ENCODE measurements at regions not wholly inside any gene's neighbourhood (a gene's known extent, or its start where the extent isn't known, plus 50 kb on each side); places are given as distances from the start of the nearest gene placed in this dataset.

DNA sequence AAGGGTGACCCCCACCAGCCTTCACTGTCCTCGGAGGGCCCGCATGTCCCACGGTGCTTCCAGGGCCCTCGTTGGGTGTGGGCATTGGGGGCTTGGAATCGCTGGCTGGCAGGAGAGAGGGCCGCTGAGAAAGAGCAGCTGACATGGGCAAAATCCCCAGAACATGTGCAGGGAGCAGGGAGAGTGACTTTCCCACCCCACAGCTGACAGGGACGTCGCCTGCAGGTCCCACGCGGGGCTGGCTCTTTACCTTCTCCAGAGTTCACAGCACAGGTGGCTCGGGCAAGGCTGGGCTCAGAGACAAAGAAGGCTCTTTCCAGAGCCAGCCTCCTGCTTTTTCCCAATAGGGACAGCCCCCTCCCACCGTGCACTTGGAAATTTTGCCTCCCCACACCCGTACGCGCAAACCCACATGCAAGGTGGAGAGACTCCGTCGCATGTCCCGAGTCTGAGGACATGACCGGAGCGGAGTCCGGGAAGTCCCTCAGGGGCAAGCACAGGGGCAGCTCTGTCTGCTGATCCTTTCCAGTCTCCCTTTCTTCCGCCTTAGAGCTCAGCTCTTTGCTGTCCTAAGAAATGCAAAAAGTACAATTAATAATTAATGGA lies 370.2 kb upstream of the MYT1L start:
- TF ChIP-seq, protein P1, sequence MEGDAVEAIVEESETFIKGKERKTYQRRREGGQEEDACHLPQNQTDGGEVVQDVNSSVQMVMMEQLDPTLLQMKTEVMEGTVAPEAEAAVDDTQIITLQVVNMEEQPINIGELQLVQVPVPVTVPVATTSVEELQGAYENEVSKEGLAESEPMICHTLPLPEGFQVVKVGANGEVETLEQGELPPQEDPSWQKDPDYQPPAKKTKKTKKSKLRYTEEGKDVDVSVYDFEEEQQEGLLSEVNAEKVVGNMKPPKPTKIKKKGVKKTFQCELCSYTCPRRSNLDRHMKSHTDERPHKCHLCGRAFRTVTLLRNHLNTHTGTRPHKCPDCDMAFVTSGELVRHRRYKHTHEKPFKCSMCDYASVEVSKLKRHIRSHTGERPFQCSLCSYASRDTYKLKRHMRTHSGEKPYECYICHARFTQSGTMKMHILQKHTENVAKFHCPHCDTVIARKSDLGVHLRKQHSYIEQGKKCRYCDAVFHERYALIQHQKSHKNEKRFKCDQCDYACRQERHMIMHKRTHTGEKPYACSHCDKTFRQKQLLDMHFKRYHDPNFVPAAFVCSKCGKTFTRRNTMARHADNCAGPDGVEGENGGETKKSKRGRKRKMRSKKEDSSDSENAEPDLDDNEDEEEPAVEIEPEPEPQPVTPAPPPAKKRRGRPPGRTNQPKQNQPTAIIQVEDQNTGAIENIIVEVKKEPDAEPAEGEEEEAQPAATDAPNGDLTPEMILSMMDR (conservative IDR thresholded peaks at IDR 0.05 in 1 of 2, IDR thresholded peaks at IDR 0.05 in 1 of 2; ENCODE audit: low read depth in 1 of 2, low read length in 2 of 2) = no peak
- TF ChIP-seq EZH2 (IDR thresholded peaks at IDR 0.05; ENCODE audit: low read length, missing control alignments) = no peak

All from fibroblast of lung (primary cell).